ENCODE measurements at regions not wholly inside any gene's neighbourhood (a gene's known extent, or its start where the extent isn't known, plus 50 kb on each side); places are given as distances from the start of the nearest gene placed in this dataset.
"Not testable (repeated sequence)": the region's sequence is repeated elsewhere in the genome, so short reads cannot be mapped to it uniquely, and the experiment has no call there.

GRCh38 chr12:105512861-105513260 lies 182.4 kb downstream of the C12orf75 start:
- TF ChIP-seq POLR2A, CTCF, EP300, POLR2AphosphoS5 (IDR thresholded peaks at IDR 0.05): not testable (repeated sequence)
